HG02981 (cell line): ENCODE measurements at regions not wholly inside any gene's neighbourhood (a gene's known extent, or its start where the extent isn't known, plus 50 kb on each side); places are given as distances from the start of the nearest gene placed in this dataset.

Experiments
- ATAC-seq: cut with Tn5 transposase; IDR thresholded peaks from one replicate; pipeline ENCODE4 v1.9.1; 2021; ENCODE audit warnings: mild to moderate bottlenecking, moderate library complexity; ENCODE audit not compliant: unreplicated experiment

DNA sequence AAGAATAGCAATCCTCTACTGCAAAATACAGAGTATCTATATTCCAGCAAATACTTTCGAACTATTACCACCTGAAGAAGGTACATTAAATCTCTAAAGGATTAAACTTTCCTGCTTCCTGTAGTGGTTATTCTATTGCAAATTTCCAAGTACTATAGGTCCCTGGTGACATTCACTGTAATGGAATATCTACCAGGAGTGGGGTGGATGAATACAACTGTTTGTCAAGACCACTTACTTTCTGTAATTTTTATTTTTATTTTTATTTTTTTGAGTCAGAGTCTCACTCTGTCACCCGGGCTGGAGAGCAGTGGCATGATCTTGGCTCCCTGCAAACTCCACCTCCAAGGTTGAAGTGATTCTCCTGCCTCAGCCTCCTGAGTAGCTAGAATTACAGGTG, 389.5 kb downstream of the TMEM114 start:
- ATAC-seq, result no peak

DNA sequence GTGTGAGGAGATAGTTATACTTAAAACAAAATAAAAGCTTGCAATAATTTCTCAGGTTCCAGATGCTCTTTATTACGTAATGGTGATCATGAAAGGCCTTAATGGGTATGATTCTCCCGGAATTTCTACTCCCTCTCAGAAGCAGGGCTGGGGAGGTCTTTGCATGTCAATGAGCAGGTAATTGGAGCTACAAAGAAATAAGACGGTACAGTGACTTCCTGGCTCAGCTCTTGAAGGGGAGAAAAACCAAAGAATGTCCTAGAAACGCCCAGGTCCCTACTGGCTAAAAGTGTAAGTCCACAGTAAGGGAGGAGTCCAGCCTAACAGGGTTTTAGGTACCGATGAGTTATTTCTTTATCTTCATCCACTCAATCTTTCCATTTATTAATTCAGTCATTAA, 390.9 kb downstream of the TMEM114 start:
- ATAC-seq, result no peak

DNA sequence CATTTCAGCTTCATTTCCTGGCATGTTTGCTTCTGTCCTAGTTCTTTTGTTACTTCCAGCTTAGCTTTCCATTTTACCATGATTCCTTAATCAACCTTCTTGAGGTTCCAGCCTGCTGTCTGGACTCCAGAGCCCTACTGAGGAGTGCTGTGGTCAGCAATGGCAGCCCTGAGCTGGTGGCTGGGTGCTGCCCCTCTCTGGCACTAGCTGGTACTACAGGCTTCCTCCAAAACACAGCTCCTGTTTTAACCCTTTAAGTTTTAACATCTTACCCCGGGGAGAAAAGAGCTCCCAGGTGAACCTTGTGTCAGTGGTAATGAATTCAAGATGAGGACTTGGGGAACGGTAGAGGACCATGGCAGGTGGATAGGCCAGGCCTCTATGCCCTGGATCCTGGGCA, 395.5 kb downstream of the TMEM114 start:
- ATAC-seq, result no peak

DNA sequence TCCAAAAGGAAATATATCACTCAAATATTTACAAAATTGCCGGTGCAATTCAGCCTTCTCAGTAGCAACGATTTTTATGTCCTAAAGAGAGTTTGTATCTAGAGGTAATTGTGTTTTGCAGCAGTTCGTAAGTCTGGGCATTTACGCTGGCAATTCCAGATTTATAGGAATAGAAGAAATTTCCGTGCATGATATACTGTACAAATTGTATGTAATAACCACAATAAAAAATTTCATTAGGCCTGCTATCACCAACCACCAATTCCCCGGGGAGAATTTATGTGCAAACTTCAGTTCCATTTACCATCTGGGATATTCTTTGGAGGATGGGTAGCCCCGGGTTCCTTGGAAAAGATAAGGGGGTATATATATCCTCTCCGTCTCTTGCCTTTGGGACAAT, 401.5 kb downstream of the TMEM114 start:
- ATAC-seq, result no peak

DNA sequence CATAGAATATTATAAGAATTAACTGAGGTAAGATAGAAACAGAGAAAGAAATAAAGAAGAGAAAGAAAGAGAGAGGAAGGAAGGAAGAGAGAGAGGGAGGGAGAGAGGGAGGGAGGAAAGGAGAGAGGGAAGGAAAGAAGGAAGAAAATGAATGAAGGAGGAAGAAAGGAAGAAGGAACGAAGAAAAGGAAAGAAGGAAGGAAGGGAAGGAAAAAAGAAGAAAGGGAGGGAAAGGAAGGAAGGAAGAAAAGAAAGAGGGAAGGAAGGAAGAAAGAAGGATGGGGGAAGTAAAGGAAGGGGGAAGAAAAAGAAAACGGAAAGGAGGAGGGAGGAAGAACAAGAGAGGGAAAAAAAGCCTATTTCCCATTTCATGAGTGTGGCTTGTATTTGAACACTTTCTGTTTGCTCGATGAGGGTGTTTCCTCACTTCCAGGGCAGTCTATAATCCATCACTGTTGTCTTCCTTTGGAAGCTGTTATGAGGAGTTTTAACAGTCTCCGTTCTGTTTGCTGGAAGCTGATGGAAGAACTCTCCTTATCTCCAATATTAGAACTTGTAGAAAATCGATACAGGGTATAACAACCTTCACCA, 402.4 kb downstream of the TMEM114 start:
- no peak for ATAC-seq

DNA sequence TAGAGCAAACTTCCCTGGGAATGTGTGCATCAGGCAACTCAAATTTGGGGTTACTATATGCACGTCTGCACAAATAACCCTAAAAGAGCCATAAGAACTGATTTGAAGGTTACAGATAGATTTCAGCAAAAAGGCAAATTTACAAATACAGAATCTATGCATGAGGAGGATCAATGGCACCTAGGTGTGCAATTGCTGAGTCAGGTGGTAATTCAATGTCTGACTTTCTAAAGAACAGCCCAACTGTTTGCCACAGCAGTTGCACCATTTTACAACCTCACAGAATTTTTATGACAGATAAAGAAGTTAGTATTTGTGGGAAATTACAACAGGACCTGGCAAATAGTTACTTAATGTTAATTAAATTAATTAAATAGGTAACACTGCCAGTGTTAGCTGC, 405.5 kb downstream of the TMEM114 start:
- no peak for ATAC-seq

DNA sequence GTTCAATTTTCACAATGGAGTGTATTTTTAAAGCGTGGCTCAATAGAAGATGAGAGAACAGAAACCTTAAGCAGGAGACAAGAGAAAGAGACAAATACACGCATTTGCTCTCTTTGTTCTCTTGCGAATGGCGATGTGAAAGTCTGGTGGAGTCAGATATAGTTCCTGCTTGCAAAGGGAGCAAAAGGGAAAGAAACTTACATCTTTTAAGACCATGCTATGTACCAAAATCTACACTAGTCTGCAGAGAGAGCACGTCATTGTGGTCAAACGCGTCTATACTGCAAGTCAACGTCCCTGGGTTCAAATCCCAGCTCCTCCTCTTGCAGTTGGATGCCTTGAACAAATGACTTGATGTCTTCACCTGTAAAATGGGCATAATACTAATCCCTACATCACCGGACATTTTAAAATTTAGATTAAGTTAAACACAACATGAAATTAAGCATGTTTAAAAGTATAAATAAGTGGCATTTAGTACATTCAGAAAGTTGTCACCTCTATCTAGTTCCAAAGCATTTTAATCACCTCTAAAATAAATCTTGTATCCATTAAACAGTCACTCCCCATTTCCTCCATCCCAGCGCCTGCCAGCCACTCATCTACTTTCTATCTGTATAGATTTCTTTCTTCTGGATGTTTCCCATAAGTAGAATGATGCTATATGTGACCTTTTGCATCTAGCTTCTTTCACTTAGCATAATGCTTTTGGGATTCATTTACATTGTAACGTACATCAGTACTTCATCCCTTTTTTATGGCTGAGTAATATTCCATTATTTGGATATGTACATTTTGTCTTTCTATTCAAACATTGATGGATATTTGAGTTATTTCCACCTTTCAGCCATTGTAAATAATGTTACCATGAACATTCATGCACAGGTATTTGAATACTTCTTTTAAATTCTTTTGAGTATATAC, 406.9 kb downstream of the TMEM114 start:
- ATAC-seq, result no peak

DNA sequence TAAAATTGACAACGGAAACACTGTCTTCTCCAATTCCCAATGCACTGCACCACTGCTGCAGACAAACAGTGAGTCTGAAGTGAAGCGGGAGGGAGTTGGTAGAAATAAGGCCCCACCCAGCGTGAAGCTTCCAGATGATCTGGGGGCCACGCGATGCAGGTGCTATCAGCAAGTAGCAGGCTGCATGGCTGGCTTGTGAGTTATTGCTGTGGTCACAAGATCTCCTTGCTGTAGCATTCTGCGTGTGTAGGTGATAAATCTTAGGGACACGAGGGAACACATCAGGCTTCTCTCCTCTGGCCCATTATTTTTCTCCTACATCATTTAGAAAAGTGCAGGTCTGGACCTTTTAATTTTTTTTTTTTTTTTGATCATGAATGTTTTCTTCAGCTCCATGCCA, 407.6 kb downstream of the TMEM114 start:
- ATAC-seq, result no peak

DNA sequence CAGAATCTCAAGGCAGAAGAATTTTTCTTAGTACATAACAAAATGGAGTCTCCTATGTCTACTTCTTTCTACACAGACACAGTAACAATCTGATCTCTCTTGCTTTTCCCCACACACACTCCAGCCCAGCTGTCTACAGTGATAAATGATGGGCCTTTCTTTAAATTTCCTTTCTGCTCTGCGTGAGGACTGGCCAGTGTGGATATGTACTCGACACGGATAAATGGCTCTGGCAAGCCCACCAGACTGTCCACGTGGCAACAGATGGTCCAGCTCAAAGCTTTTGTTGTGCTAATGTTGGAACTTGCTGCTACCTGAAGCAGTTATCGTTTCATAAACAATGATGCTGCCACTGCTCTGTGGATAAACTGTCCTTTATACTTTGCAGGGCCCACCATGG, 410.7 kb downstream of the TMEM114 start:
- ATAC-seq, result no peak

DNA sequence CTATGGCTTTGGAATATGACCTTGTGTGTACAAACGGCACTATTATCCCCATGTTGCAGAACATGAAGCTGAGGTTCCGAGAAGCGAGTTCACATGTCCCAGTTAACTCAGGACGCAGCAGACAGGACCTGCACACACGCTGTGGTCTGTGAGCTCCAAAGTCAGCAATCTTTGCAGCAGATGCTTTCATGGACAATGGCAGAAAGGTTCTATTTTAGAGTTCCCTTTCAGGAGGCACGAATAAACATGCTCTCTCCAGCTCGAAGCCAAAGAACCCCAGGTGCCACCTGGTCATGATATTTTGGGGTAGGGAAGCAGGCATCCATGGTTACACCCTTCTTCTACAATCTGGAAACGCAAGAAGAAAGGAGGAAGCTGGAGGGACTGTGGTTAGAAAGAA, 412.0 kb downstream of the TMEM114 start:
- no peak for ATAC-seq

DNA sequence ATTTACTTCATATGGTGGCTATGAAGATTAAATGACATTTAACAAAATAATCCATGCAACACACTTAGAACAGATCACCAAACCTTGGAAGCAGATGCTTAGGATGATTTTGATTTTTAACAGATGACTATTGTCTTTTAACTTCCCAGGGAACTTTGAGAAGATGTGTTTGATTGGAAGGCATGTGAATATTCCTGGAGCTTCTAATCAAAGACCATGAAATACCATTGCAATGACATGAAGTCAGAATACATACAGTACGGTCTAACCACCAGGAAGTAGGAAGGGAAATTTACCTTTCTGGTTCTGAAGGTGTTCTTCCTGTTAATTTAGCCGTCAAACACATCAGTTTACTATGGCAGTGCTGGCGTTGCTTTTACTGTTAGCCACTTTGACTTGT, 414.9 kb downstream of the TMEM114 start:
- no peak for ATAC-seq

DNA sequence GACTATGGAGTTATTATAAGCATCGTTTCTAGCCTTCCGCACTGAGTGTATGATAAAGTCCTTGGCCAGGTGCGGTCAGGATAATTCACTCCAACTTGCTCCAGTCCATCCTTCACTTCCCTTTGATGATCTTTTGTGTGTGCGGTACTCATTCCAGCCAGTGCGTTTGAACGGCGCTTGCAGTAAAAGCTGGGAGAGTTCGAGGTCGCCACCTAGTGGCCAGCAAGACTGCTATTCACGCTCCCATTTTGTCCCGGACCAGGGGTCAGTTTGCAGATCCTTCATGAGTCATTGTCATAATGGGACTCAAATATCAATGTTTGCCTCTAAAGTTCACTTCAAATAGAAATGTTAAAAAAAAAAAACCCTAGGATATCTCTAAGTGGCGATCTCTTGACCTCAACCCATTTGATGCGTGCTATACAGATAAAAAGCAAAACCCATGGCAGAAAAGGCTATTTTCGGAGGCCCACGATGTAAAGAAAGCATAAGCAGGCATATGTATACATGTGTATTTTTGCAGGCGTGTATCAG, 417.1 kb downstream of the TMEM114 start:
- peak; percentile 69 for ATAC-seq

DNA sequence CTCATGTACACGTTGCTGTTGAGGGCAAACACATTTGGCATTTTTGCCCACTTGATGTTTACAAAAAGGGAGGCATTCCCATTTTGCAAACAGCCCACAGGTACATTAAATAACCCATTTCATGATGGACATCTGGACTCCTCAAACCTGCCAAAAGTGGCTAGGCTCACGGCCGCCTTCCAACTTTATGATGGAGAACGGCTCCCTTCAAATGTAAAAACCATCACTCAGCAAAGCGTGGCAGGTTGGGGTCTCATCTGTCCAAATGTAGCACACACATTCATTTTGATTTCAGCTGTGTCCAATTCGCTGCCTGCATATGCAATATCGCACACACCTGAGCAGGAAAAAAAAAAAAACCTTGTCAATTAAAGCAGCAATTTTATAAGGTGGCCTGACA, 417.8 kb downstream of the TMEM114 start:
- ATAC-seq, result no peak

DNA sequence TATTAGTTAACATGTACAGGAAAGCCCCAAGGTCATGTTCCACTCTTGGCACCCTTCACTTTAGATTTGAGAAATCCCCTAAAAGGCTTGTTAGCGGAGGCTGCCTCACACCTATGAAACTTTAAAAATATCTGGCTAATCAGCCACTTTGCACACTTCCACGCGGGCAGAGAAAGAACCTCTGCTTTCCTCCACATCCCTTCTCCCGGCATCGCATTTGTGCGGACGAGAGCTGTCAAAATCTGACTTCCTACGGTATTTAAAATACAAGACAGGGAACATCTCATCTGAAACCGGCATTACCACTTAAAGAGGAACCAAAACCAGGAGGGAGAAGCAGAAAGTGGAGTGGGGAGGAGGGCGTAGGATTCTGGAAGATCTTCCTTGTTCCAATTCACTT, 422.3 kb downstream of the TMEM114 start:
- no peak for ATAC-seq

DNA sequence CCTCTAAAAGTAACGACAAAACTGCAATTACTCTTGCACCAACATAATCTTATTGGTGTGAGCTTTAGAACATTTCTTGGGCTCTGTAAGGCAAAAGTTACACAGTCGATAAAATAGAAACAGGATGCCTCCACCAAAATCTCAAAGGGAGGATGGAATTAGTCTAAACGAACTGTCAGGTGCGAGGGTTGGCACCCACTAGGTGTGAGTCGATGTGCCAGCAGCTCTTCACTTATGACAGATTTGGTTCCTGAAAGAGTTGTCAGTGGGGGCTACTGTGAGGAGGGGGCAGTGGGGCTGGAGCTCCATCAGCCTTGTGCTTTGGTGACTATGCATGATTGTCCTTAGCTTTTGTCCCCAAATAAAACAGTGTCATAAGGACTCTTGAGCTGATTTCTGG, 422.9 kb downstream of the TMEM114 start:
- ATAC-seq, result no peak

DNA sequence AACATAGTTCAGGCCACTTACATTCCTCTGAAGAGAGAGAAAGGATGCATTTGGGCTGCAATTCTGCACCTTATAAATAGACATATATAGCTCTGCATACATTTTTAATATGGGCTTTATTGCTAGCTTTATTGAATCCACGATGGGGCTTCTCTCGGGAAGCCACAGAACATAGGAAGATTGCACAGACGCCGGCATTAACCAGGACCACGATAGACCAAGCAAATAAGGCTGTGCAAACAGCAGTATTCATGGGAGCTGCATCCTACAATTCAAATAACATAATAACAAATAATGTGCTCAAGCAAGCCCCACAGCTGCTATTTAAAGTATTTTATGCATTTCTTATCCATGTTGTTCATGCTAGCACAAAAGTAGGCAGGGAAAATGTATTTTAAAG, 432.3 kb downstream of the TMEM114 start:
- no peak for ATAC-seq

DNA sequence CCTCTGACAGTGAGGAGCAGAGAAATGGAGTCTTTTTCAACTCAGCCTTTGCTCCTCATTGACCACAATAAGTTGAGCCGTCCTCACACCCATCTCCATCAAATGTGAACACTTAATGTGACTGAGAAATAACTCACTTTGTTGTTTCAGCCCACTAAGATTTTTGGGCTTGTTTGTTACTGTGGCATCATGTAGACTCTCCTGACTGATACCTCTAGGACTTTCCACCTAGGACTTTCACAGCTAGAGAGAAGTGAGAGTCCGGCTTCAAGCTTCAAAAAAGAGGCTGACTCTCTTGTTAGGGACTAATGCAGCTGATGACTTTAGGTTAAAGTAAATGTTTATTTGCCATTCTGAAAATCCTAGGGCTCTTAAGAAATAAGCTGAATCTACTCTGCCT, 435.0 kb downstream of the TMEM114 start:
- no peak for ATAC-seq

DNA sequence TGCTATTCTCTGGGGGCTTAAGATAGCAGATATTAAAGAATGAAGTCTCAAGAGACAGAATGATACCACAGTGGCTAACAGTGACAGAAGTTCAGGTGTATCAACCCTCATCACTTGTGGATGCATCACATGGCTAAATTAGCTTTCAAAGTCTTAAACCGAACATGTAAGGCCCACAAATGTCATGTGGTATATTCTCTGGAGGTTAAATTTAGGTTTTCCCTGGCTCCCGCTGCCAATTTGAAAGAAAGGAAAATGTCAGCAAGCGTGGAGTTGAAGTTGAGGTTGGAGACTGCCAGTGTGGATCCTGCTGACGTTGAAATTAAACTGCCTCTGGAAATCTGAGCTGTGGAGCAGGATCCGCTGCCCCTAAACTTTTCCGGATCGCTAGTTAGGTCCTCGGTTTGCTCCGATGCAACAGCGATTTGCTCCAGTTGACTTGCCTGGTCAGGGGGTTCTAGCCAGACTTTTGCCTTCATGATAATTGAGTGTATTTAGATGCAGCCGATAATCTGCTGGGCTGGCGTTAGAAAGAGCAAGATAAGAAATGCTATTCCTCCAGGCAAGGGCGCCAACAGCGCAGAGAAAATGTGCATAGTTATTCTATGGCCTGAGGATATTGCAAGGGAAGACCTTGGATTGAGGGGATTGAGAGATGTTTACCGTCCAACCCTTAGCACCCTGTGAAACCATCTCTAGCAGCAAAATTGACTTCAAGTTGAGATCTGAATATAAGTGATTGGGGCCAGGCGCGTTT, 443.9 kb downstream of the TMEM114 start:
- no peak for ATAC-seq

DNA sequence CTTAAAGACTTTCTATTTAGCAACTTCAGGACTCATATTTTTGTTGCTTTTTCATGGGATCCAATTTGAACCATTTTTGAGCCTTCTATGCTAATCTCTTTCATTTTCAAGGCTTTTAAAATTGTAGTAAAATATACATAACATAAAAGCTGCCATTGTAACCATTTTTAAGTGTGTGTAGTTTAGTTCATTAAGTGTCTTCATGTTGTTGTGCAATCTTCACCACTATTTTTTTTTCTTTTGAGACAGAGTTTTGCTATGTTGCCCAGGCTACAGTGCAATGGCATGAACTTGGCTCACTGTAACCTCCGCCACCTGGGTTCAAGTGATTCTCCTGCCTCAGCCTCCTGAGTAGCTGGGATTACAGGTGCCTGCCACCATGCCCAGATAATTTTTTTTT, 451.6 kb downstream of the TMEM114 start:
- ATAC-seq, result no peak

DNA sequence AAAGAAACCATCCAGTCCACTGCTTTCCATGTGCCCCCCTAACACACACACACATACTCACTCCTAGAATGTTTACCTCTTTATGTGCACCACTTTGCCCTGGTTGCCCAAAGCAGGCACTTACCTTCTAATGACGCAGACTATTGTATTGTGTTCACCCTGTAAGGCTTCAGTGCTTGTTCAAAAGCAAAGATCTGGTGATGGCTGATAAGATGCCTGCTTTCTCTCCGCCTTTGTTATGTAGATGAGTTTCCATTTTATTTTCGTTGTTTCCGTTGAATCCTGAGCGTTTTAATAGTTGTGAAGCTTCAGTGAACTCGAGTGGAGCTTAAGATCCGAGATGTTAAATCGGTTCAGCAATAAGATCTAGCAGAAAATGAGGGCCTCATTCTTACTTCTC, 452.7 kb downstream of the TMEM114 start:
- ATAC-seq, result no peak

DNA sequence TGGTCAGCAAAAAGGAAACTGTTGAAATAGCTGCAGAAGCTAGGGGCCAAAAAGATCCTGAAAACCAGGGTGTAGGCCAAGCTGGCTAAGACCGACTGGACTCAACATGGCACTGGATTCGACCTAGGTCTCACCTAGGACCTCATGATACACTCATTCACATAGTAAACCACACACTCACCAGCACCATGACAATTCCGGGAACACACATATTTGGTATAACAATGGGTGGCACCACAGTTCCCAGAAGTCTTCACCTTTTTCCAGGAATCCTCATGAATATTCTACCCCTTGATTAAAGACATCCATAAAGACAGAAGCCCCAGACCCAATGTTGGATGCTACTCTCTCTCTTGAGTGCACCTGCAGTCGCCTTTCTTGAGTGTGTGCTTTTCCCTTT, 460.1 kb downstream of the TMEM114 start:
- ATAC-seq, result no peak

DNA sequence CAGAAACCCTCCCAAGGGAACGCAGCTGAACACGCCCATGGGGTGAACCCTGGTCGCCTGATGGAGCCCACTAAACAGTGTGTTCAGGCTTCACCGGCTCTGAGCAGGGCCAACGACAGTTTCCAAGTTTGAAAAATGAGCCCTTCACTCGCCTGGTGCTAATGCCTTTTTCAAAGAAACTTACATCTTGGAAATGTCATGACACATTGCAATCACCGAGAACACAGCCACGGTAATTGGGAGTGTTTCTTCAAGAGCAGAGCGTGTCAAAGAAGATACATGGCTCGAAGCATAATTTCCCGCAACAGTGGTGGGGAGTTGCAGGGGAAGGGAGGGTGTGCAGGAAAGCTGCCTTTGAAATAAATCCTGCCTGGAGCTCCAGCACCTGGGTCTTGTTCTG, 463.2 kb downstream of the TMEM114 start:
- no peak for ATAC-seq
